ENCODE measurements at regions not wholly inside any gene's neighbourhood (a gene's known extent, or its start where the extent isn't known, plus 50 kb on each side); places are given as distances from the start of the nearest gene placed in this dataset.

- no peak for TF ChIP-seq CTCF (IDR thresholded peaks at IDR 0.05; ENCODE audit: insufficient read depth, low read depth, low read length)
- TF ChIP-seq EZH2 (IDR thresholded peaks at IDR 0.05; ENCODE audit: insufficient read depth, low read length): no peak
- Mint-ChIP-seq H3K4me1 (ENCODE audit: low read depth, unreplicated experiment) (no peaks in the 10 kb centered on the region), H3K27me3 (ENCODE audit: low read depth, unreplicated experiment) (no peaks in the 10 kb centered on the region), H3K9me3 (ENCODE audit: unreplicated experiment) (no peaks in the 10 kb centered on the region), H3K36me3 (ENCODE audit: low read depth, unreplicated experiment) (no peaks in the 10 kb centered on the region), H3K4me3 (ENCODE audit: unreplicated experiment) (no peak overlapping the region), H3K27ac (ENCODE audit: unreplicated experiment) (no peak overlapping the region)
- H3K4me2 ChIP-seq (ENCODE audit: low read length): no peak overlapping the region
- no peaks in the 10 kb centered on the region for H3K27me3 ChIP-seq (ENCODE audit: insufficient read depth, low read length)
- H3K4me1 ChIP-seq (ENCODE audit: insufficient read depth, low read length): no peaks in the 10 kb centered on the region
- no peak overlapping the region for H3K9ac ChIP-seq (ENCODE audit: low read length)
- DNase-seq (ENCODE audit: low read depth): no peak
- no peaks in the 10 kb centered on the region for H3K36me3 ChIP-seq (ENCODE audit: insufficient read depth, low read length)
- H3K4me3 ChIP-seq (ENCODE audit: insufficient read depth, low read depth, low read length): no peak overlapping the region
- FAIRE-seq: no peak
- H3K27ac ChIP-seq (ENCODE audit: low read depth, low read length): no peak overlapping the region
- H4K20me1 ChIP-seq (ENCODE audit: insufficient read depth, low read length): no peaks in the 10 kb centered on the region
- H3K9me3 ChIP-seq (ENCODE audit: insufficient read depth, low read depth, low read length): no peaks in the 10 kb centered on the region
- H3K79me2 ChIP-seq (ENCODE audit: insufficient read depth, low read length): no peaks in the 10 kb centered on the region
- H2AFZ ChIP-seq (ENCODE audit: low read depth, low read length): no peak overlapping the region
These were observed 930.1 kb upstream of the GJE1 start for GRCh38 chr6:141202626-141203025.

GRCh38 chr6:141199074-141199473 lies 933.7 kb upstream of the GJE1 start:
- Histone ChIP-seq H3K79me2 (ENCODE audit: insufficient read depth, low read length) (no peaks in the 10 kb centered on the region), H2AFZ (ENCODE audit: low read depth, low read length) (no peak overlapping the region), H3K4me2 (ENCODE audit: low read length) (no peak overlapping the region), H4K20me1 (ENCODE audit: insufficient read depth, low read length) (no peaks in the 10 kb centered on the region), H3K9ac (ENCODE audit: low read length) (no peak overlapping the region), H3K9me3 (ENCODE audit: insufficient read depth, low read depth, low read length) (no peaks in the 10 kb centered on the region), H3K27ac (ENCODE audit: low read depth, low read length) (no peak overlapping the region), H3K4me1 (ENCODE audit: insufficient read depth, low read length) (no peaks in the 10 kb centered on the region), H3K36me3 (ENCODE audit: insufficient read depth, low read length) (no peaks in the 10 kb centered on the region), H3K4me3 (ENCODE audit: insufficient read depth, low read depth, low read length) (no peak overlapping the region), H3K27me3 (ENCODE audit: insufficient read depth, low read length) (no peaks in the 10 kb centered on the region)
- no peaks in the 10 kb centered on the region for H3K27me3 Mint-ChIP-seq (ENCODE audit: low read depth, unreplicated experiment)
- no peaks in the 10 kb centered on the region for H3K36me3 Mint-ChIP-seq (ENCODE audit: low read depth, unreplicated experiment)
- DNase-seq (ENCODE audit: low read depth): peak; percentile 2
- TF ChIP-seq CTCF (IDR thresholded peaks at IDR 0.05; ENCODE audit: insufficient read depth, low read depth, low read length) (no peak), EZH2 (IDR thresholded peaks at IDR 0.05; ENCODE audit: insufficient read depth, low read length) (no peak)
- no peak for FAIRE-seq
- H3K9me3 Mint-ChIP-seq (ENCODE audit: unreplicated experiment): no peaks in the 10 kb centered on the region
- no peak overlapping the region for H3K4me3 Mint-ChIP-seq (ENCODE audit: unreplicated experiment)
- no peaks in the 10 kb centered on the region for H3K4me1 Mint-ChIP-seq (ENCODE audit: low read depth, unreplicated experiment)
- no peak overlapping the region for H3K27ac Mint-ChIP-seq (ENCODE audit: unreplicated experiment)

DNA sequence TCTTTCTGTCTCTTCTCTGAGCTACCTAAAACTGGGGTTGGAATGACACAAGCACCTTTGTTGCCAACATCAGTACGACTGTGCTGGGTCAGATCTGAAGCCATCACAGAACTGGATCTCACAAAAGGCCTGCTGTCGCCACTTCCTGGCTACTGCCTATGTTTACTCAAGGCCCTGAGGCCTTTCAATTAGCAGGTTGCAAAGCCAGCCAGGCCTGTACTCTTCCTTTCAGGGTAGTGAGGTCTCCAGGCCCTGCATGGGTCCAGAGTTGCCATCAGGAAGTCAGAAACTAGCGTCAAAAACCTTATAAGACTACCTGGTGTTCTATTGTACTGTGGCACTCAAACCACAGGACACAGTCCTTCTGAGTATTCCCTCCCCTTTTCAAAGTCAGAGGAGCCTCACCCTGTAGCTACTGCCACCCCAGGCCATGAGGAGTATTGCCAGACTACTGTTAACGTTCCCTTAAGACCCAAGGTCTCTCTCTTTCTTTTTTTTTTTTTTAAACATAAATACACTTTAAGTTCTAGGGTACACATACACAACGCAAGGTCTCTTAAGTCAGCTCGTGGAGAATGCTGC lies 937.4 kb upstream of the GJE1 start:
- TF ChIP-seq CTCF (IDR thresholded peaks at IDR 0.05; ENCODE audit: insufficient read depth, low read depth, low read length): no peak
- no peak for TF ChIP-seq EZH2 (IDR thresholded peaks at IDR 0.05; ENCODE audit: insufficient read depth, low read length)
- H3K9ac ChIP-seq (ENCODE audit: low read length): no peak overlapping the region
- H4K20me1 ChIP-seq (ENCODE audit: insufficient read depth, low read length): no peaks in the 10 kb centered on the region
- DNase-seq (ENCODE audit: low read depth): no peak
- no peaks in the 10 kb centered on the region for H3K36me3 Mint-ChIP-seq (ENCODE audit: low read depth, unreplicated experiment)
- H3K4me1 ChIP-seq (ENCODE audit: insufficient read depth, low read length): no peaks in the 10 kb centered on the region
- H3K9me3 ChIP-seq (ENCODE audit: insufficient read depth, low read depth, low read length): no peaks in the 10 kb centered on the region
- no peak overlapping the region for H2AFZ ChIP-seq (ENCODE audit: low read depth, low read length)
- no peaks in the 10 kb centered on the region for H3K4me1 Mint-ChIP-seq (ENCODE audit: low read depth, unreplicated experiment)
- H3K4me2 ChIP-seq (ENCODE audit: low read length): no peak overlapping the region
- no peaks in the 10 kb centered on the region for H3K27me3 Mint-ChIP-seq (ENCODE audit: low read depth, unreplicated experiment)
- no peak overlapping the region for H3K4me3 ChIP-seq (ENCODE audit: insufficient read depth, low read depth, low read length)
- H3K4me3 Mint-ChIP-seq (ENCODE audit: unreplicated experiment): no peak overlapping the region
- H3K27ac ChIP-seq (ENCODE audit: low read depth, low read length): no peak overlapping the region
- no peaks in the 10 kb centered on the region for H3K36me3 ChIP-seq (ENCODE audit: insufficient read depth, low read length)
- no peak overlapping the region for H3K27ac Mint-ChIP-seq (ENCODE audit: unreplicated experiment)
- H3K79me2 ChIP-seq (ENCODE audit: insufficient read depth, low read length): no peaks in the 10 kb centered on the region
- peaks cover 2% of the 10 kb centered on the region for H3K9me3 Mint-ChIP-seq (ENCODE audit: unreplicated experiment)
- no peaks in the 10 kb centered on the region for H3K27me3 ChIP-seq (ENCODE audit: insufficient read depth, low read length)
- FAIRE-seq: no peak
